Fibroblast of pulmonary artery (primary cell): ENCODE measurements at regions not wholly inside any gene's neighbourhood (a gene's known extent, or its start where the extent isn't known, plus 50 kb on each side); places are given as distances from the start of the nearest gene placed in this dataset.

Experiments
- DNase-seq: peaks from one replicate; pipeline ENCODE4 v3.0.0-alpha.2; 2010; ENCODE audit warnings: low read depth
- H3K4me3 ChIP-seq: replicated peaks from 2 replicates; pipeline ENCODE4 v1.5.1; 2011; ENCODE audit warnings: low read depth, mild to moderate bottlenecking, control low read depth, low read length, moderate library complexity
- TF ChIP-seq, protein P1 (sequence below): IDR thresholded peaks from 2 replicates; pipeline ENCODE4 v1.5.1; 2011; ENCODE audit warnings: mild to moderate bottlenecking, control low read depth, low read length, inconsistent platforms; ENCODE audit errors: missing control alignments

DNA sequence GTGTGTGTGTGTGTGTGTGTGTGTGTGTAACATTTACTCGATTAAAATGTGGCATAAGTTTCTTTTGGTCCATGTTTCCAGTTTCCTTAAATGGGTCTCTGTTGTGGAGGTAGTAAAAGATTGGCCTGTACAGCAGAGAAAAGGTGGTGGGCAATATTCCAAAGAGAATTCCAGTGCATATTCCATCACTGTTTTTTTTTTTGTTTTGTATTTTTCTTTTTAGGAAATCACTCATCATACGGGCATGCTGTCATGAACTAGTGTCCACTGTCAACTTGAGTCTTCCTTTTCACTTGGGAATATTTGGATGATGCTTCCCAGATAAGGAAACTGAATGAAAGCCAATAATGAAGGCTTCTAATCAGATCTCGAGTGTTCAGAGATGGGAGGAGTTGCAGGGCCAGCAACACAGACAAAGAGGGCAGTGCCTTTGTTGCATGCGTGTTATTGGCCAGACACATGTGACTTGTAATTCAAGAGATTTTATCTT is 95.2 kb upstream of the PDGFD start:
- no peak overlapping the region for H3K4me3 ChIP-seq
- no peak for DNase-seq
- TF ChIP-seq, protein P1, sequence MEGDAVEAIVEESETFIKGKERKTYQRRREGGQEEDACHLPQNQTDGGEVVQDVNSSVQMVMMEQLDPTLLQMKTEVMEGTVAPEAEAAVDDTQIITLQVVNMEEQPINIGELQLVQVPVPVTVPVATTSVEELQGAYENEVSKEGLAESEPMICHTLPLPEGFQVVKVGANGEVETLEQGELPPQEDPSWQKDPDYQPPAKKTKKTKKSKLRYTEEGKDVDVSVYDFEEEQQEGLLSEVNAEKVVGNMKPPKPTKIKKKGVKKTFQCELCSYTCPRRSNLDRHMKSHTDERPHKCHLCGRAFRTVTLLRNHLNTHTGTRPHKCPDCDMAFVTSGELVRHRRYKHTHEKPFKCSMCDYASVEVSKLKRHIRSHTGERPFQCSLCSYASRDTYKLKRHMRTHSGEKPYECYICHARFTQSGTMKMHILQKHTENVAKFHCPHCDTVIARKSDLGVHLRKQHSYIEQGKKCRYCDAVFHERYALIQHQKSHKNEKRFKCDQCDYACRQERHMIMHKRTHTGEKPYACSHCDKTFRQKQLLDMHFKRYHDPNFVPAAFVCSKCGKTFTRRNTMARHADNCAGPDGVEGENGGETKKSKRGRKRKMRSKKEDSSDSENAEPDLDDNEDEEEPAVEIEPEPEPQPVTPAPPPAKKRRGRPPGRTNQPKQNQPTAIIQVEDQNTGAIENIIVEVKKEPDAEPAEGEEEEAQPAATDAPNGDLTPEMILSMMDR = no peak

DNA sequence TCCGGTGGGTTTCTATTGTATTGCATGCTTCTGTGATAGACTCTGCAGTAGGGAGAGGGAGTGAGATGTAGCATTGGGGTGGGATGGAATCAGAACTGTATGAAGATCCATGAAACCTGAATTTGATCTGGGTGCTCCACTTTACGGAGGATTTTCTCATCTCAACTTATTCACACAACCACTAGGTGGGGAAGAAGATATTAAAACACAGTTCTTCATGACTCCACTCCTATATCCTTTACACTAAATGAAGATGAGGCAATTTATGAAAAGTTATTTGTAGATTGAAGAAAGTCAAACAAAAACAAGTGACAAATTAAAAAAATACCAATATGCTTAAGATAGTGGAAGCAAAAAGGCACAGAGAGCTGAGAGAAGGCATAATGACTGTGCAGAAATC is 92.6 kb upstream of the PDGFD start:
- TF ChIP-seq, protein P1 = peak; percentile 48
- peak; percentile 49 for DNase-seq

DNA sequence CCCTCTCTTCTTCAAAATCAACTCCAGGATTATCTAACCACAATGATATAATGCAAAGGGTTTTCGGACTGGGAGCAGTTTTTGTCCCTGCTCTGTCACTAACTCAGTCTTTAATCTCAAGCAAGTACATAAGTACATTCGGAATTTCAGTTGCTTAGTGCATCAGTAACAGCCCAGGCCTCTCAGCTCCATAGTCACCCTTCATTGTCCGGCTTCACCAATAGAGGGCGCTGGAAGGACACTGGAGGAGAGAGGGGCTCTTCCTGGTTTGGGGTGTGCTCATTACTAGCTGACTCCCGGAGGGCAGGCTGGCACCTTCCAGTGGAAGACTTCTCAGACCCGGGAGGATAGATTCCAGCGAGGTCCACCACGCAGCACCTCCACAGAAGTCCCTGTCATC is 90.4 kb upstream of the PDGFD start:
- H3K4me3 ChIP-seq = no peak overlapping the region
- TF ChIP-seq, protein P1 = peak; percentile 81
- peak; percentile 62 for DNase-seq

More for the DNA sequence above, 92.6 kb upstream of the PDGFD start:
- no peak overlapping the region for H3K4me3 ChIP-seq

DNA sequence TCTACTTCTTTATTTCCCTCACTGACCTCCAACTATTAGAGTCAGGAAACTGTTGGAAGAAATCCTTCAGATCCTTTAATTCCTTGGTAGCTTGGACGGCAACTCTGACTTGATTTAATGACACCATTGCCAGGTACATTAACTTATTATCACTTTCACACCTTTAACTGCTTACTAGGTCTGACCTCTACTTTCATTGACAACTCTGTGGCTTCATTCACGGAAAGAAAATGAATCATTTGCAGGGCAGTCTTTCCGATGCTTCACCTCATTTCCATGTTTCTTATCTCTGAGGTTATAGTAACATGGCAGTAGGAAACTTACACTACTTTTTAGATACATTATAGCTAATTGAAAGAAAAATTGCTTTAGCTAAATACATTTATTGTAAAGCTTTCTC is 82.6 kb upstream of the PDGFD start:
- DNase-seq = no peak
- no peak overlapping the region for H3K4me3 ChIP-seq
- TF ChIP-seq, protein P1 = no peak

DNA sequence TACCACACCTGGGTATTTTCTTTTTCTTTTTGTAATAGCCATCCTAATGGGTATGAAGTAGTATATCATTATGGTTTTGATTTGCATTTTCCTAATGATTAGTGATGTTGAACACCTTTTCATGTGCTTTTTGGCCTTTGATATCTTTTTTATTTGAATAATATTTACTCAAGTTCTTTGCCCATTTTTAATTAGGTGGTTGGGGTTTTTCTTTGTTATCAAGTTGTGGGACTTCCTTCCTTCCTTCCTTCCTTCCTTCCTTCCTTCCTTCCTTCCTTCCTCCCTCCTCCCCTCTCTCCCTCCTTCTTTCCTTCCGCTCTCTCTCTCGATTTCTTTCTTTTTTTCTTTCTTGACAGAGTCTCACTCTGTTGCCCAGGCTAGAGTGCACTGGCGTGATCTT is 75.0 kb upstream of the PDGFD start:
- no peak for DNase-seq
- H3K4me3 ChIP-seq = no peak overlapping the region
- TF ChIP-seq, protein P1 = no peak

DNA sequence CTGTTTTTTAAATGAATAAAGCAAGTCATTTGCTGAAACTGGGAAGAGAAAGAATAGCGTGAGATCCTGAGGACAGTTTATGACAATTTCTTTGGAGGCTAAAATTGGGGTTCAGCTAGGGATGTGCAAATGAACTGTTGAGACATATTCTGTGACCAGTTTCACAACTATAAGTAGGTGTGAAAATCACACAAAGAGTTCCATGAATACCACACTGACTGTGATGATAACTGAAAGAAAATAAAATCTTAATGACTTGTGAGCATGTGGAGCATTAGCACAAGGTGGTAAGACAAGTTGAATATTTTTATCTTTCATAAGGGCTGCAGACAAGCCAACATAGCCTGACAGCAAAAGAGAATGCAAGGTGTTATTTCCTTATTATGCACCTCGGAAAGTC is 61.1 kb upstream of the PDGFD start:
- TF ChIP-seq, protein P1 = no peak
- no peak for DNase-seq
- no peak overlapping the region for H3K4me3 ChIP-seq

DNA sequence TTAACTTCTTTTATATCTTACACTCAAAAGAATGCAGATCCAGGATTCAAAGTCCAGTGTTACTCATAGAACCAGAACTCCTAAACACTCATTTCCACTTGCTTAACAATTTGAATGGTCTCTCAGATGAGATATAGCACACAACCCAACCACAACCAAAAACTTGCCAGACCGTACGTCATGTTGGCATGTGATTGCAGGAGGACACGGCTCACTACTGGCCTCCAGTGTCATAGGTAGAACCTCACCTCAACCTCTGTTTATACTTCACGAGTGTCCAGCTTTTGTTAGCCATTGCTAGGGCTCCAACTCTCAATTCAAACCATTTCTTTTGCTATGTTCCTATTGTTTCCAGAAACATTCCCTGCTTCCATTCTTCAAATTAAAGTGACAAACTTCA is 58.5 kb upstream of the PDGFD start:
- DNase-seq = no peak
- H3K4me3 ChIP-seq = no peak overlapping the region
- TF ChIP-seq, protein P1 = no peak
